ENCODE measurements at regions not wholly inside any gene's neighbourhood (a gene's known extent, or its start where the extent isn't known, plus 50 kb on each side); places are given as distances from the start of the nearest gene placed in this dataset.
A peak's percentile ranks its signal among the peaks of the same experiment; 100 is the strongest.

DNA sequence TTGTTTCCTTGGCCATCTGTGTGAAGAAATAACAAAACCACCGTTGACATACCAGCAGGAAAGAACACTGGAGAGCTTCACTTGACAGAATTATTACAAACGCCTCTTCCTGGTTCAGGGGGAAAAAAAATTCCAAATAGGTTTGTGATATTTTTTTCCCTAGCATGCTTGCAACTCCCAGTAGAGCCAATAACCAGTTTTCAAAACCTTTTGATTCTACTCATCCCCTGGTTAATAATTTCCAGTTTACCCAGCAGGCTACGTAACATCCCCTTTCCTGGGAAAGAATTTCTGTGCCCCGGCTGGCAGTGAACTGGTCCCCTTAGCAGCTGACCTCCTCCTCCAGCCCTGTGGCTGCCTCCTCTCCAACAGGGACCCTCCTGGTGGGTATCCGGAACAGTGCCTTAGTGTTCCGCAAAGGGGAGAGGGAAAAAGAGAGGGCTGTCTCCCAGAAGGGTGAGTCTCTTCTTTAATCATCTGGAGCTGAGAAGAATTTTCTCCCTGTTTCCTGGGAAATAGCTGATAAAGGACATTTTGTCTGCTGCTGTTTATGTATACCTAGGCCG is 72.8 kb upstream of the BOD1 start:
- Histone ChIP-seq H2BK15ac (ENCODE audit: low read depth, low read length) (no peak overlapping the region), H4K91ac (ENCODE audit: insufficient read length, low read depth, low read length) (no peak overlapping the region), H3K18ac (ENCODE audit: insufficient read length, low read depth, low read length) (no peak overlapping the region), H2BK5ac (ENCODE audit: insufficient read length, low read length) (no peak overlapping the region), H2AFZ (ENCODE audit: low read length) (no peak overlapping the region), H3T11ph (ENCODE audit: low read length) (no peak overlapping the region), H3K4ac (ENCODE audit: low read depth, low read length) (no peak overlapping the region), H3K27ac (ENCODE audit: insufficient read length, low read depth, low read length) (no peak overlapping the region), H2BK120ac (ENCODE audit: low read depth, low read length, poor library complexity, severe bottlenecking) (no peak overlapping the region), H3K9ac (ENCODE audit: extremely low read depth, insufficient read length, low read length) (no peak overlapping the region), H3K4me2 (ENCODE audit: insufficient read depth, insufficient read length, low read length) (no peak overlapping the region), H3K23me2 (ENCODE audit: insufficient read length, low read depth, low read length, poor library complexity, severe bottlenecking) (no peaks in the 10 kb centered on the region), H3K79me2 (ENCODE audit: insufficient read depth, low read length) (no peaks in the 10 kb centered on the region; the same call in 1 of the 2 replicates), H3K4me1 (ENCODE audit: insufficient read depth, low read length) (no peaks in the 10 kb centered on the region; the same call in 1 of the 2 replicates), H4K20me1 (ENCODE audit: control insufficient read depth, insufficient read depth, insufficient read length) (no peaks in the 10 kb centered on the region), H2BK20ac (ENCODE audit: low read depth, low read length, poor library complexity, severe bottlenecking) (no peak overlapping the region), H2BK12ac (ENCODE audit: insufficient read length, low read depth, low read length) (no peak overlapping the region), H3K27me3 (ENCODE audit: insufficient read depth, low read length) (no peaks in the 10 kb centered on the region), H3K9me3 (ENCODE audit: control insufficient read depth, low read depth, low read length) (peaks cover 5% of the 10 kb centered on the region), H3K56ac (ENCODE audit: insufficient read length, low read depth, low read length) (no peak overlapping the region), H3K14ac (ENCODE audit: insufficient read depth, low read length) (no peak overlapping the region), H3K23ac (ENCODE audit: insufficient read length, low read depth, low read length) (no peak overlapping the region), H3K79me1 (ENCODE audit: insufficient read depth, low read depth, low read length, poor library complexity, severe bottlenecking) (no peaks in the 10 kb centered on the region), H4K5ac (ENCODE audit: insufficient read length, low read depth, low read length) (no peak overlapping the region), H2AK5ac (ENCODE audit: insufficient read length, low read length) (no peak overlapping the region), H4K8ac (replicated peaks; ENCODE audit: insufficient read length, low read depth, low read length) (no peak overlapping the region)
- WGBS (ENCODE audit: extremely low coverage, insufficient read length, low lambda C conversion rate) = no CpG with 5 or more reads among the region's 7 CpGs
- Mint-ChIP-seq H3K9me3 (peaks cover 5 to 6% of the 10 kb centered on the region in 2 experiments; a peak in 3 of 5 replicates), H3K27me3 (ENCODE audit: low read depth) (peaks cover 1% of the 10 kb centered on the region; the same call in 1 of the 2 replicates), H3K27ac (peak overlapping the region in 1 of 3 experiments; percentile 89; a peak in 1 of 7 replicates), H3K36me3 (ENCODE audit: insufficient read depth in 1 of 3, low read depth in 3 of 3) (peaks cover 7 to 11% (median 8%) of the 10 kb centered on the region in 3 experiments), H3K4me3 (no peak overlapping the region), H3K4me1 (peaks cover 19 to 20% of the 10 kb centered on the region in 2 experiments)
- TF ChIP-seq, protein P1, sequence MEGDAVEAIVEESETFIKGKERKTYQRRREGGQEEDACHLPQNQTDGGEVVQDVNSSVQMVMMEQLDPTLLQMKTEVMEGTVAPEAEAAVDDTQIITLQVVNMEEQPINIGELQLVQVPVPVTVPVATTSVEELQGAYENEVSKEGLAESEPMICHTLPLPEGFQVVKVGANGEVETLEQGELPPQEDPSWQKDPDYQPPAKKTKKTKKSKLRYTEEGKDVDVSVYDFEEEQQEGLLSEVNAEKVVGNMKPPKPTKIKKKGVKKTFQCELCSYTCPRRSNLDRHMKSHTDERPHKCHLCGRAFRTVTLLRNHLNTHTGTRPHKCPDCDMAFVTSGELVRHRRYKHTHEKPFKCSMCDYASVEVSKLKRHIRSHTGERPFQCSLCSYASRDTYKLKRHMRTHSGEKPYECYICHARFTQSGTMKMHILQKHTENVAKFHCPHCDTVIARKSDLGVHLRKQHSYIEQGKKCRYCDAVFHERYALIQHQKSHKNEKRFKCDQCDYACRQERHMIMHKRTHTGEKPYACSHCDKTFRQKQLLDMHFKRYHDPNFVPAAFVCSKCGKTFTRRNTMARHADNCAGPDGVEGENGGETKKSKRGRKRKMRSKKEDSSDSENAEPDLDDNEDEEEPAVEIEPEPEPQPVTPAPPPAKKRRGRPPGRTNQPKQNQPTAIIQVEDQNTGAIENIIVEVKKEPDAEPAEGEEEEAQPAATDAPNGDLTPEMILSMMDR (conservative IDR thresholded peaks at IDR 0.05) = no peak
- DNase-seq = no peak

All from H9 (cell line).